Suppressor macrophage (primary cell): ENCODE measurements at regions not wholly inside any gene's neighbourhood (a gene's known extent, or its start where the extent isn't known, plus 50 kb on each side); places are given as distances from the start of the nearest gene placed in this dataset.
"Not testable (repeated sequence)": the region's sequence is repeated elsewhere in the genome, so short reads cannot be mapped to it uniquely, and the experiment has no call there.

Experiments
- DNase-seq, 4 experiments: peaks; one replicate each; pipeline ENCODE4 v3.0.0-alpha.2; 2020 to 2022

GRCh38 chr1:80582980-80583379 lies 1217.8 kb upstream of the ADGRL2 start:
- DNase-seq = no peak

GRCh38 chr1:80579055-80579454 lies 1221.7 kb upstream of the ADGRL2 start:
- no peak for DNase-seq

GRCh38 chr1:80566867-80567266 lies 1233.9 kb upstream of the ADGRL2 start:
- no peak for DNase-seq

- DNase-seq = no peak
Observed at GRCh38 chr1:80566123-80566522, 1234.6 kb upstream of the ADGRL2 start.

GRCh38 chr1:80565406-80565805 lies 1235.3 kb upstream of the ADGRL2 start:
- DNase-seq = no peak

- DNase-seq = no peak
Observed at GRCh38 chr1:80542231-80542630, 1258.5 kb upstream of the ADGRL2 start.

GRCh38 chr1:80540596-80540995 lies 1260.1 kb upstream of the ADGRL2 start:
- no peak for DNase-seq

GRCh38 chr1:80540149-80540548 lies 1260.6 kb upstream of the ADGRL2 start:
- DNase-seq = no peak

- not testable (repeated sequence) for DNase-seq
Observed at GRCh38 chr1:80539298-80539697, 1261.4 kb upstream of the ADGRL2 start.

- DNase-seq = no peak
Observed at GRCh38 chr1:80536461-80536860, 1264.3 kb upstream of the ADGRL2 start.

GRCh38 chr1:80535466-80535865 lies 1265.3 kb upstream of the ADGRL2 start:
- no peak for DNase-seq

- no peak for DNase-seq
Observed at GRCh38 chr1:80534606-80535360, 1266.0 kb upstream of the ADGRL2 start.

GRCh38 chr1:80533775-80534334 lies 1266.9 kb upstream of the ADGRL2 start:
- DNase-seq = no peak

- DNase-seq = no peak
Observed at GRCh38 chr1:80533093-80533492, 1267.6 kb upstream of the ADGRL2 start.

- no peak for DNase-seq
Observed at GRCh38 chr1:80531182-80531581, 1269.6 kb upstream of the ADGRL2 start.

GRCh38 chr1:80529546-80529945 lies 1271.2 kb upstream of the ADGRL2 start:
- no peak for DNase-seq

- DNase-seq = no peak
Observed at GRCh38 chr1:80523861-80524260, 1276.9 kb upstream of the ADGRL2 start.

- DNase-seq = not testable (repeated sequence)
Observed at GRCh38 chr1:80523071-80523470, 1277.7 kb upstream of the ADGRL2 start.

- no peak for DNase-seq
Observed at GRCh38 chr1:80520949-80521348, 1279.8 kb upstream of the ADGRL2 start.

- no peak for DNase-seq
Observed at GRCh38 chr1:80517062-80517461, 1283.7 kb upstream of the ADGRL2 start.

GRCh38 chr1:80509965-80510522 lies 1290.7 kb upstream of the ADGRL2 start:
- no peak for DNase-seq

GRCh38 chr1:80506216-80506615 lies 1294.5 kb upstream of the ADGRL2 start:
- DNase-seq = no peak

GRCh38 chr1:80498673-80499072 lies 1302.1 kb upstream of the ADGRL2 start:
- no peak for DNase-seq

GRCh38 chr1:80495806-80496205 lies 1304.9 kb upstream of the ADGRL2 start:
- DNase-seq = no peak
